AG09319 (cell line): ENCODE measurements at regions not wholly inside any gene's neighbourhood (a gene's known extent, or its start where the extent isn't known, plus 50 kb on each side); places are given as distances from the start of the nearest gene placed in this dataset.

ENCODE experiments used
- DNase-seq: peaks from one replicate; pipeline ENCODE4 v3.0.0-alpha.2; 2010; ENCODE audit warnings: low read depth; ENCODE audit errors: extremely low read depth
- CTCF ChIP-seq: IDR thresholded peaks from 2 replicates; pipeline ENCODE4 v1.5.1; 2011; ENCODE audit warnings: low read depth, mild to moderate bottlenecking, inconsistent platforms, low read length, moderate library complexity

- no peak for DNase-seq
- no peak for TF ChIP-seq CTCF
Measured at GRCh38 chr3:117366574-117366973, 657.0 kb downstream of the TUSC7 start.

GRCh38 chr3:117367861-117368260 lies 658.3 kb downstream of the TUSC7 start:
- no peak for DNase-seq
- no peak for TF ChIP-seq CTCF

GRCh38 chr3:117380631-117381030 lies 671.1 kb downstream of the TUSC7 start:
- TF ChIP-seq CTCF: no peak
- no peak for DNase-seq

GRCh38 chr3:117393119-117393518 lies 683.5 kb downstream of the TUSC7 start:
- no peak for DNase-seq
- TF ChIP-seq CTCF: no peak

GRCh38 chr3:117398141-117398899 lies 688.7 kb downstream of the TUSC7 start:
- no peak for DNase-seq

GRCh38 chr3:117399311-117400078 lies 689.9 kb downstream of the TUSC7 start:
- peak; percentile 29 for DNase-seq
- TF ChIP-seq CTCF: no peak

More at GRCh38 chr3:117398141-117398899, 688.7 kb downstream of the TUSC7 start:
- TF ChIP-seq CTCF: no peak

- TF ChIP-seq CTCF: no peak
- no peak for DNase-seq
Measured at GRCh38 chr3:117400303-117400702, 690.7 kb downstream of the TUSC7 start.
